Activated effector memory CD4-positive, alpha-beta T cell treated with anti-CD3 and anti-CD28 coated beads, Interleukin-2, amount 50 U/mL, for 16 hours (primary cell): ENCODE measurements at regions not wholly inside any gene's neighbourhood (a gene's known extent, or its start where the extent isn't known, plus 50 kb on each side); places are given as distances from the start of the nearest gene placed in this dataset.
"Not testable (repeated sequence)": the region's sequence is repeated elsewhere in the genome, so short reads cannot be mapped to it uniquely, and the experiment has no call there.

ENCODE experiments used
- DNase-seq: peaks from one replicate; pipeline ENCODE4 v3.0.0-alpha.2; 2020

DNA sequence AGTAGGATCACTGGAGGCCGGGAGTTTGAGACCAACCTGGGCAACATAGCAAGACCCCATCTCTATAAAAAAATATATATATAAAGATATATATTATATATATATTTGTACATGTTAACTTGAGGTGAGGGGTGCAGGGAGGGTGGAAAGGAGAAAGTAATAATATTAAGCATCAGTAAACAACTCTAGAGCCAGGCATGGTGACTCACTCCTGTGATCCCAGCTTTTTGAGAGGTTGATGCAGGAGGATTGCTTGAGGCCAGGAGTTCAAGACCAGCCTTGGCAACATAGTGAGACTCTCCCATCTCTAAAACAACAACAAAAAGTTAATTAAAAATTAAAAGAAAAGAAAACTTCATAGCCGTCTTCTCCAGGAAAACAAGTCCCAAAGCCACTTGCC, 61.7 kb upstream of the SMURF2 start:
- DNase-seq = no peak

- DNase-seq = not testable (repeated sequence)
Measured at GRCh38 chr17:64721556-64721955, 59.4 kb upstream of the SMURF2 start.

DNA sequence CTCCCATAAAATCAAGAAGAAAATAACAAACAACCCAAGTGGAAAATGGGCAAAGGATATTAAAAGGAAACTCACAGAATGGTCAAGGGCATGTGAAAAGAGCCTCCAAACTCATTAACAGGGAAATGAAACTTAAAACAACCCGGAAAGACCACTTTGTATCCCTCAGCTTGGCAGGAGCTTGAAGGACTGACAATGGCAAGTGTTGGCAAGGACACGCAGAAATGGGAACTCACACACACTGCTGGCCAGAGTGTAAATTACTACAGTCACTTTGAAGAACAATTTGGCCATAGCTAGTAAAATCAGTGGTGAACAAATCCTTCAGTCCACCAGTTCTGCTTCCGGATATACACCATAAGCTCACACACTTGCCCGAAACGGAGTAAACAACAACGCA, 58.1 kb upstream of the SMURF2 start:
- not testable (repeated sequence) for DNase-seq

DNA sequence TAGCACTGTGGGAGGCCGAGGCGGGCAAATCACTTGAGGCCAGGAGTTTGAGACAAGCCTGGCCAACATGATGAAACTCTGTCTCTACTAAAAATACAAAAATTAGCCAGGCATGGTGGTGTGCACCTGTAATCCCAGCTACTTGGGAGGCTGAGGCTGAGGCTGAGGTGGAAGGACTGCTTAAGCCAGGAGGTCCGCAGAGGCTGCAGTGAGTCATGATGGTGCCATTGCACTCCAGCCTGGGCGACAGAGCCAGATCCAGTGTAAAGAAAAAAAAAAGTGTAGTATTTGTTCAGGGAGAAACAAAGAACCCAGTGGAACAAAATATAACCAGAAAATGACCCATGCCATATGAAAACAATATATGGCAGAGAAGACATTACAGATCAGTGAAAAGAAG, 57.4 kb upstream of the SMURF2 start:
- DNase-seq = not testable (repeated sequence)

- DNase-seq = not testable (repeated sequence)
Measured at GRCh38 chr17:64718816-64719215, 56.7 kb upstream of the SMURF2 start.

DNA sequence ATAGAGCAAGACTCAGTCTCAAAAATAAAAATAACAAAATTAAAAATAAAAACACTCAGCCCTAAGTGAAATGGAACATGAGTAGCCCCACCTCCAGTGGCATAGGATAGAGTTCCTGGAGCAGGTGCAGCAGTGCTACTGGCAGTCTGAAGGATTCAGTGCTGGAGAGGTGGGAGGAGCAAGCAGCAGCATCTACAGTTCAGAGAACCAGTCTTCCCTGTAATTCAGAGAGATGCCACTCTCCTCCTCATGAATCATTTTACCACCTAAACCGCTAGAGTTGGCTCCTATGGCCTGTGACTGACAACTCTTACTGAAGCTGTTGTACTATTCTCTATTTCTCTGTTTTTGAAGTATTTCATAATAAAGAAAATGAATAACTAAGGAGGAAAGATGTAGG, 56.0 kb upstream of the SMURF2 start:
- DNase-seq = no peak

GRCh38 chr17:64716496-64716895, 54.4 kb upstream of the SMURF2 start:
- DNase-seq = not testable (repeated sequence)

DNA sequence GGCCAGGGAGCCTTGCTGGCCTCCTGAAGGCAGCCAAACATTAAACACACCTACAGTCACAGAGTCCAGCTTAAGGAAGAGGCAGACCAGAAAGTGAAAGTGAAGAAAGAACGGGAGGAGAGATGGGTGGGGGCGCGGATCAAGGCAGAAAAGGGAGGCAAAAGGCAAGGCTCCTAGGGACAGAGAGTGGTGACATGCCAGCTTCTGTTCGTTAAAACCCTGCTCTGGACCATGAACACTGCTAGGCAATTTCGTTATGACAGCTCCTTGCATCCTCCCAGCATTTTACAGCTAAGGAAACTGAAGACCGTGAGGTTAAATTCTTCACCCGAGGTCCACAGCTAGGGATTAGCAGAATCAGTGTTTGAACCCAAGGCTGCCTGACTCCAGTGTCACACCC, 51.7 kb upstream of the SMURF2 start:
- DNase-seq = not testable (repeated sequence)

DNA sequence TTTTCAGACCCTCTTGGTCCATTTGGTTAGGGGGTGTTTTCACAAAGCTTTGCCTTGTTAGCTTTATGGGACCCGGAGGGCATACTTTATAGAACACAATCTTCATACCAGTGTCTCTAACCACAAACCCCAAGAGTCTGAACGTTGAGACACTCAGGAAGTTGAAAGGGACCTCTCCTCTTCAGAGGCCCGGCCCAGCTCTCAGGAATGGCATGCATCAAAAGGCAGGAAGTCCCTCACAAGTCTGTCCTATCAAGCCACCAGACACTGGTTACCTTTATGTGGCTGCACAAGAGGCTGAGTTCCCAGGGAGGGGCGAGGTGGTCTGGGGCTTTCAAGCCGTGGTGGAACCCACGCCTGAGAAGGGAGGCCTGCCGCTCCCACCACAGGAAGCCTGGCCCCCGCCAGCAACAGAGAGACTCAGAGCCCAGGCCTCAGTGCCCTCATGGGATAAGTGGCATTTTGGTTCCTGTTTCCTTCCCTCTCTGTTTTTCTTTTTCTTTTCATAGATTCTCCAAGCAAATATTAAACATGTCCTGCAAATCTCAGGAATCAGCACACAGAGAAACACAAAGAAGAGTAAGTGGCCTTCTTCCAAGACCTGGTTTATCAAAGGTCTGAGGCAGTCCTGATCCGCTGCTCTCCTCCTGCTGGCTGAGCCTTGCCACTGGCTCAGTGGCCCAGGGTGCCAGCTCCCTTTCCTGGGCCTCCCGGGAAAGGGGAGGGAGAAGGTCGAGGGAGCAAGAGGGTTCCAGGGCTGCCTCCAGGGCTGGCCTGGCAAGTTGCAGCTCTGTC, 50.6 kb upstream of the SMURF2 start:
- peak; percentile 69 for DNase-seq
